ENCODE measurements at regions not wholly inside any gene's neighbourhood (a gene's known extent, or its start where the extent isn't known, plus 50 kb on each side); places are given as distances from the start of the nearest gene placed in this dataset.

DNA sequence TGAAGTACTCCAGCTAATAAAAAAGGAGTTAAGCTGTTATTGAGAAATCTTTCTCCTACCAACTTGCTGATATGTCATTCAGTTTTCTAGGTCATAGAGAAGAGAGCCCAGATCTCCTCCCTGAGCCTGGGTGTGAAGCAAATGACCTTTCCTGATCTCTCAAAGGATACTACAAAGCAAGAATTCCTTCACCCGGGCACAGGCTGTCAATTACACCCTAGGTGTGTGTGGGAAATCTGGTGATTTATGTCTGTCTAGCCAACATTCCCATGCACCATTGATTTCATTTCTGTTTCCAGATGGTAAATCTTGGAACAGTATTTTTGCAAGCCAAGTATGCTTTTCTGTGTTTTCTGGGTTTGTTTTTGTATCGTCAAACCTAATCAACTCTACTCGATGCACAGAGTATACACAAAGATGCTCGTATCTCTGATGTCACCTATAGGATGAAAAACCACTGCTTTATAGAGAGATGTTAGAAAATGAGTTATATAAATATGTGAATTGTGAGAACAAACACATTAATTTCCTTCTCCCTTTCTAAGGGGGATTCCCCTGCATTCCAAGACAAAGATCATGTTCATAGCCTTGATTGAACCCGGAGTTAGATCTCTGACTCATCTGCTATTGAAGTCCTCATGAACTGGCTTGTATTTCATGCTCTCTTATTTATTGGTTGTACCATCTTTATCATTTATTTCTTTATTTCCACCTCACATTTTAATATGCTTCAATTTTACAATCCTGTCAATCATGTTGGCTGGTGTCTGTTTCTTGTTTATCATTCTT is 1037.4 kb downstream of the NLGN4Y start:
- TF ChIP-seq, protein P1, sequence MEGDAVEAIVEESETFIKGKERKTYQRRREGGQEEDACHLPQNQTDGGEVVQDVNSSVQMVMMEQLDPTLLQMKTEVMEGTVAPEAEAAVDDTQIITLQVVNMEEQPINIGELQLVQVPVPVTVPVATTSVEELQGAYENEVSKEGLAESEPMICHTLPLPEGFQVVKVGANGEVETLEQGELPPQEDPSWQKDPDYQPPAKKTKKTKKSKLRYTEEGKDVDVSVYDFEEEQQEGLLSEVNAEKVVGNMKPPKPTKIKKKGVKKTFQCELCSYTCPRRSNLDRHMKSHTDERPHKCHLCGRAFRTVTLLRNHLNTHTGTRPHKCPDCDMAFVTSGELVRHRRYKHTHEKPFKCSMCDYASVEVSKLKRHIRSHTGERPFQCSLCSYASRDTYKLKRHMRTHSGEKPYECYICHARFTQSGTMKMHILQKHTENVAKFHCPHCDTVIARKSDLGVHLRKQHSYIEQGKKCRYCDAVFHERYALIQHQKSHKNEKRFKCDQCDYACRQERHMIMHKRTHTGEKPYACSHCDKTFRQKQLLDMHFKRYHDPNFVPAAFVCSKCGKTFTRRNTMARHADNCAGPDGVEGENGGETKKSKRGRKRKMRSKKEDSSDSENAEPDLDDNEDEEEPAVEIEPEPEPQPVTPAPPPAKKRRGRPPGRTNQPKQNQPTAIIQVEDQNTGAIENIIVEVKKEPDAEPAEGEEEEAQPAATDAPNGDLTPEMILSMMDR (IDR thresholded peaks at IDR 0.05): no peak
- no peak for TF ChIP-seq POLR2A (IDR thresholded peaks at IDR 0.05)
- TF ChIP-seq EP300 (IDR thresholded peaks at IDR 0.05): no peak

Data from gastroesophageal sphincter (tissue), 3 donors.